ENCODE measurements at regions not wholly inside any gene's neighbourhood (a gene's known extent, or its start where the extent isn't known, plus 50 kb on each side); places are given as distances from the start of the nearest gene placed in this dataset.

DNA sequence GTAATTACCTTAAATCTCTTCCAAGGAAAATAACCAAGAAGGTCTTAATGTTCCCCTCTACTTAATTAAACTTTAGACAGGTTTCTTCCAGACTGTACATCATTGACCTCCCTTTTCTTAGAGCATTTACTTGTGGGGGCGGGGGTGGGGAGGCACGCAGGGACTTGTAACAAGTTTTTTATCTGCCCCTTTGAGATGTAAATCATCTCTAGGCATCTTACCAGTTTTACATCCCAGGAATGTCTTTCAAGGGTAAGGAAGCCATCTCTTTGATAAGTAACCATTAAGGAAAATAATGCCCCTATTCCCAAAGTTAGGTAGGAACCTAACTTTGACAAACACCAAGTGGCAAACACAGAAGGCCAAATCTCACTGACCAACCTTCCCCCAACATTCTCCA is 528.6 kb downstream of the SUCLA2 start:
- Histone ChIP-seq H3K27ac (no peak overlapping the region), H3K9me3 (ENCODE audit: severe bottlenecking) (no peaks in the 10 kb centered on the region), H3K36me3 (no peaks in the 10 kb centered on the region), H3K27me3 (ENCODE audit: insufficient read depth, low read depth, severe bottlenecking) (no peaks in the 10 kb centered on the region), H3K4me3 (ENCODE audit: low read depth, low read length) (no peak overlapping the region)
- DNase-seq: no peak
- TF ChIP-seq, protein P1, sequence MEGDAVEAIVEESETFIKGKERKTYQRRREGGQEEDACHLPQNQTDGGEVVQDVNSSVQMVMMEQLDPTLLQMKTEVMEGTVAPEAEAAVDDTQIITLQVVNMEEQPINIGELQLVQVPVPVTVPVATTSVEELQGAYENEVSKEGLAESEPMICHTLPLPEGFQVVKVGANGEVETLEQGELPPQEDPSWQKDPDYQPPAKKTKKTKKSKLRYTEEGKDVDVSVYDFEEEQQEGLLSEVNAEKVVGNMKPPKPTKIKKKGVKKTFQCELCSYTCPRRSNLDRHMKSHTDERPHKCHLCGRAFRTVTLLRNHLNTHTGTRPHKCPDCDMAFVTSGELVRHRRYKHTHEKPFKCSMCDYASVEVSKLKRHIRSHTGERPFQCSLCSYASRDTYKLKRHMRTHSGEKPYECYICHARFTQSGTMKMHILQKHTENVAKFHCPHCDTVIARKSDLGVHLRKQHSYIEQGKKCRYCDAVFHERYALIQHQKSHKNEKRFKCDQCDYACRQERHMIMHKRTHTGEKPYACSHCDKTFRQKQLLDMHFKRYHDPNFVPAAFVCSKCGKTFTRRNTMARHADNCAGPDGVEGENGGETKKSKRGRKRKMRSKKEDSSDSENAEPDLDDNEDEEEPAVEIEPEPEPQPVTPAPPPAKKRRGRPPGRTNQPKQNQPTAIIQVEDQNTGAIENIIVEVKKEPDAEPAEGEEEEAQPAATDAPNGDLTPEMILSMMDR (IDR thresholded peaks at IDR 0.05; ENCODE audit: low read depth, low read length): no peak

DNA sequence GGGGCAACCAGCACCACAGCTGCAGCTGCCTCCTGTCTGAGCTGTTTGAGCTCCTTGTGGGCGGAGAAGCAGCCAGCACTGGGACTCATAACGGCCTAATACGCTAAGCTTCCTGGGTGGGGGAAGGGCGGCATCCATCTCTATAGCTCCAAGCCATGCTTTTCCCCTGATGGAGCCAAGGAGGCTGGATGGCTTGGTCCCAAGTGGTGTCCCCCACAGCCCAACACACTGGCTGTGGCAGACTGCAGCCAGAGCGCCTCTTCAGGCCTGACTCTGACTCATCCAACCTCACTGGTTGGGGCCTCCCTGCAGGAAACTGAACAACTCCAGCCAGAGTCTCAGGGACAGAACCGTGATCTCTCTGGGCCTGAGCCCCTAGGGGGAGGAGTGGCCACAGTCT is 537.3 kb downstream of the SUCLA2 start:
- H3K27me3 ChIP-seq (ENCODE audit: insufficient read depth, low read depth, severe bottlenecking): no peaks in the 10 kb centered on the region
- H3K9me3 ChIP-seq (ENCODE audit: severe bottlenecking): no peaks in the 10 kb centered on the region
- no peaks in the 10 kb centered on the region for H3K36me3 ChIP-seq
- DNase-seq: peak; percentile 60
- TF ChIP-seq, protein P1 (IDR thresholded peaks at IDR 0.05; ENCODE audit: low read depth, low read length): no peak
- H3K27ac ChIP-seq: no peak overlapping the region
- no peak overlapping the region for H3K4me3 ChIP-seq (ENCODE audit: low read depth, low read length)

DNA sequence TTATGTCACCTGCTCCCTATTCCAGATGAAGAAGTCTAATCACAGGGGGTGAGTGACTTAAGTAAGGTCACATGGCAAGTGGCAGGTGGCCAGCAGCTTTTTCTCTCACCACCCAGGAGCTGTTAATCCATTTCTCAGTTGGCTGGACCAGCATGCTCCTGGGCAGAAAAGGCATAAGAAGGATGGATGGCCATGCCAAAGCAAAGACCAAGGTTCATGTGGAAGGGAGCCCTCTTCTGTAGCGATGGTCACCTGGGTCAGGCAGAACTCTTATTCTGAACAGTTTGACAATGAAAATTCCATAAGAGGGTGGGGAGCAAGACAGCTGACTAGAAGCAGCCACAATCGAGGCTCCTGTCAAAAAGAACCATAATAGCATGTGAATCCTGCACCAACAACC is 538.1 kb downstream of the SUCLA2 start:
- H3K27me3 ChIP-seq (ENCODE audit: insufficient read depth, low read depth, severe bottlenecking): no peaks in the 10 kb centered on the region
- no peak for DNase-seq
- H3K27ac ChIP-seq: no peak overlapping the region
- TF ChIP-seq, protein P1 (IDR thresholded peaks at IDR 0.05; ENCODE audit: low read depth, low read length): no peak
- H3K4me3 ChIP-seq (ENCODE audit: low read depth, low read length): no peak overlapping the region
- no peaks in the 10 kb centered on the region for H3K36me3 ChIP-seq
- no peaks in the 10 kb centered on the region for H3K9me3 ChIP-seq (ENCODE audit: severe bottlenecking)

DNA sequence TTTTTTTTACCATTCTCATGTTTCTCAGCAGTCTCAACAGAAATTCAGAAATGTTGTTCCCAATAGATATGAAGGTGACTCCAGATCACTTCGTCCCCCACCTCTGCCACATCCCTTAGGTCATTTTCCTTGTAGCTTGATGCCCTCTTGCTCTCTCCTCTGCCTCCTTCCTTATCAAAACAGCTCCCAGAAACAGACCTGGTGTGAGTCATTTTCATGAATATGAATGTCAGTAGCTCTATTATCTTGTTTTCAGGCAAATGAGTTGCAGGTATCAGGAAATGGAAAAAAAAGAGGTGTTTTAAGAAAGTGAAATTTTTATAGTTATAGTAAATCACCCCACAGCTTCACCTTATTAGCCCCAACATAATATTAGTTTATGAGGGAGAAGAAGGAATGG is 539.3 kb downstream of the SUCLA2 start:
- H3K27me3 ChIP-seq (ENCODE audit: insufficient read depth, low read depth, severe bottlenecking): no peaks in the 10 kb centered on the region
- no peaks in the 10 kb centered on the region for H3K36me3 ChIP-seq
- H3K9me3 ChIP-seq (ENCODE audit: severe bottlenecking): no peaks in the 10 kb centered on the region
- no peak overlapping the region for H3K27ac ChIP-seq
- TF ChIP-seq, protein P1 (IDR thresholded peaks at IDR 0.05; ENCODE audit: low read depth, low read length): no peak
- H3K4me3 ChIP-seq (ENCODE audit: low read depth, low read length): no peak overlapping the region
- no peak for DNase-seq

DNA sequence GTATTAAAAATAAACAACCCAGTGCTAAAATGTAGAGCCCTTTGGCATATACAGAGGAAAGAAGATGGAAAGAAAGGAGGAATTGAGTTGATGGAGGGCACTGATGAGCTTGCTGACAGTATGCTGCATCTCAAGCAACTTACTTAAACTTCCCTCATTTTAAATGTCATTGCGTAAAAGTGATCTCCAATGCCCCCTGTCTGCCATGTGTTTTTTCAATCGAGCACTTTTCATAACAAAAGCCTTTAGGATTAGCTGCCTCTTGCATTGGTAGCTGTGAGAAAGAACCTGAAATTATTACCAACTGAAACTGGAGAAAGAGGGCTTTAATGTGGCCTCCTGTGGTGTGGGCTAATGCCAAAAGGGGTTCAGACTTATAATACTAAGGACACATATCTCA is 541.6 kb downstream of the SUCLA2 start:
- peak; percentile 15 for DNase-seq
- Histone ChIP-seq H3K36me3 (no peaks in the 10 kb centered on the region), H3K27ac (no peak overlapping the region), H3K27me3 (ENCODE audit: insufficient read depth, low read depth, severe bottlenecking) (no peaks in the 10 kb centered on the region), H3K9me3 (ENCODE audit: severe bottlenecking) (no peaks in the 10 kb centered on the region), H3K4me3 (ENCODE audit: low read depth, low read length) (no peak overlapping the region)
- TF ChIP-seq, protein P1 (IDR thresholded peaks at IDR 0.05; ENCODE audit: low read depth, low read length): peak; percentile 38; the same call in 1 of the 2 replicates

DNA sequence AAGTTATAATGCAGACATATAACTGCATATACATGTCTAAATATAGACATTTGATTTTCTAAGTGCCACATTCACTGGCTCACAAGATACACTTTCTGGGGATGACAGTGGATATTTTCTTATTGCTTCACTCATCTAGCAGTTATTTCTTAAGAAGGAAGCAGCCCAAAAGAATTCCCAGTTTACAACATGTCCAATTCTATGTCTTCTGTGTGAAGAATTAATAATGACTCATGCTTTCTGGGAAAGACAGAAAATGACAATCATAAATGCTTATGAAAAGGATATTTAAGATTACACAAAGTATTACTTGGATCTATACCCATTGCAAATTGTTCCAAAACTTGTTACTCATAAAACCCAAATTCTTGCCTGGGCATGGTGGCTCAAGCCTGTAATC is 543.4 kb downstream of the SUCLA2 start:
- no peak overlapping the region for H3K4me3 ChIP-seq (ENCODE audit: low read depth, low read length)
- no peaks in the 10 kb centered on the region for H3K27me3 ChIP-seq (ENCODE audit: insufficient read depth, low read depth, severe bottlenecking)
- H3K27ac ChIP-seq: no peak overlapping the region
- DNase-seq: no peak
- H3K36me3 ChIP-seq: no peaks in the 10 kb centered on the region
- TF ChIP-seq, protein P1 (IDR thresholded peaks at IDR 0.05; ENCODE audit: low read depth, low read length): no peak
- no peaks in the 10 kb centered on the region for H3K9me3 ChIP-seq (ENCODE audit: severe bottlenecking)

Measured in WERI-Rb-1 (cell line).